Endothelial cell of umbilical vein (primary cell): ENCODE measurements at regions not wholly inside any gene's neighbourhood (a gene's known extent, or its start where the extent isn't known, plus 50 kb on each side); places are given as distances from the start of the nearest gene placed in this dataset.

Source experiments
- BruUV-seq: library from RNA; stranded (reverse); fragments of 400-500 nt; replicated peaks from 2 replicates; lab custom pipeline; 2021; lab: Mats Ljungman, UMichigan
- CTCF ChIA-PET: fragments of 300-600, 350-600 bp; sonication (Branson Sonifier 250); formaldehyde crosslinking; loops from one replicate; lab custom pipeline; 2021; ENCODE audit warnings: antibody characterized with exemption, inconsistent platforms; lab: Charles Lee
- POLR2A ChIA-PET: fragments of 300-600, 350-600 bp; sonication (Branson Sonifier 250); formaldehyde crosslinking; loops from one replicate; lab custom pipeline; 2021; ENCODE audit warnings: antibody characterized with exemption, inconsistent platforms; lab: Charles Lee
- DNase-seq: peaks from one replicate; pipeline ENCODE4 v3.0.0-alpha.2; 2011; ENCODE audit warnings: low read depth, low spot score
- FAIRE-seq: peaks from 2 replicates; lab custom pipeline; 2011; peaks lifted over from hg19 to GRCh38; lab: Jason Lieb, UNC
- H2AFZ ChIP-seq: 2 replicates; pipeline ENCODE4 v1.6.0; 2012; ENCODE audit warnings: low read depth, low read length, control low read depth, inconsistent platforms
- H3K27ac ChIP-seq: 2 replicates; pipeline ENCODE4 v1.5.1; 2011; ENCODE audit warnings: low read depth, mild to moderate bottlenecking, control low read depth, low read length, moderate library complexity; ENCODE audit not compliant: insufficient read depth
- H3K27me3 ChIP-seq, 2 experiments: 2 replicates each; pipeline versions ENCODE4 v1.6.0 to v1.6.1; 2011; ENCODE audit warnings: low read length in 2 of 2, mixed read lengths in 1 of 2; ENCODE audit not compliant: control insufficient read depth in 2 of 2, insufficient read depth in 2 of 2
- H3K36me3 ChIP-seq, 2 experiments: 2 replicates in 1 of 2; 3 replicates in 1 of 2; pipeline ENCODE4 v1.5.1; 2011; ENCODE audit warnings: low read length in 2 of 2, mild to moderate bottlenecking in 1 of 2, moderate library complexity in 1 of 2; ENCODE audit not compliant: control insufficient read depth in 2 of 2, insufficient read depth in 2 of 2; ENCODE audit errors: extremely low read depth in 1 of 2
- H3K4me1 ChIP-seq: 3 replicates; pipeline ENCODE4 v1.5.1; 2011; ENCODE audit warnings: mild to moderate bottlenecking, low read length; ENCODE audit not compliant: control insufficient read depth, insufficient read depth; ENCODE audit errors: extremely low read depth
- H3K4me2 ChIP-seq: 2 replicates; pipeline ENCODE4 v1.6.1; 2011; ENCODE audit warnings: low read length, control low read depth, mixed read lengths; ENCODE audit not compliant: insufficient read depth
- H3K4me3 ChIP-seq, 3 experiments: fragments of 200-600 bp in 1 of 3; sonication (generic), shearing (Covaris generic) in 1 of 3; replicated peaks in 1 of 3; 2 replicates each; pipeline ENCODE4 v1.5.1; 2011 to 2016; ENCODE audit warnings: control low read depth in 3 of 3, low read length in 3 of 3, mild to moderate bottlenecking in 2 of 3, inconsistent platforms in 1 of 3, low read depth in 1 of 3, moderate library complexity in 1 of 3; ENCODE audit not compliant: insufficient read depth in 1 of 3
- H3K79me2 ChIP-seq: 2 replicates; pipeline ENCODE4 v1.6.0; 2012; ENCODE audit warnings: low read length, inconsistent platforms; ENCODE audit not compliant: control insufficient read depth, insufficient read depth
- H3K9ac ChIP-seq: replicated peaks from 2 replicates; pipeline ENCODE3; 2011; ENCODE audit warnings: low read length, control low read depth; ENCODE audit not compliant: insufficient read depth; ENCODE audit errors: extremely low read depth
- H3K9me1 ChIP-seq: replicated peaks from 3 replicates; pipeline ENCODE4 v1.6.0; 2011; ENCODE audit warnings: mild to moderate bottlenecking, low read length; ENCODE audit not compliant: control insufficient read depth, insufficient read depth; ENCODE audit errors: extremely low read depth
- H3K9me3 ChIP-seq: replicated peaks from 2 replicates; pipeline ENCODE4 v1.5.1; 2012; ENCODE audit warnings: low read length, inconsistent platforms; ENCODE audit not compliant: control insufficient read depth, insufficient read depth
- H4K20me1 ChIP-seq: replicated peaks from 2 replicates; pipeline ENCODE3; 2011; ENCODE audit warnings: mild to moderate bottlenecking, low read length; ENCODE audit not compliant: control insufficient read depth, insufficient read depth; ENCODE audit errors: extremely low read depth
- EZH2 ChIP-seq: IDR thresholded peaks from 2 replicates; pipeline ENCODE4 v1.6.1; 2012; ENCODE audit warnings: borderline replicate concordance, low read depth, mild to moderate bottlenecking, moderate library complexity, low read length, inconsistent platforms; ENCODE audit not compliant: severe bottlenecking
- FOS ChIP-seq: IDR thresholded peaks from 2 replicates; pipeline ENCODE4 v1.6.1; 2011; ENCODE audit warnings: mild to moderate bottlenecking, low read length, moderate library complexity, borderline replicate concordance; ENCODE audit not compliant: insufficient read depth
- GATA2 ChIP-seq: IDR thresholded peaks from 2 replicates; pipeline ENCODE4 v1.7.0; 2011; ENCODE audit warnings: low read depth, mild to moderate bottlenecking, moderate library complexity, mixed read lengths, low read length; ENCODE audit not compliant: insufficient read length, insufficient read depth
- JUN ChIP-seq: IDR thresholded peaks from 2 replicates; pipeline ENCODE4 v1.6.1; 2011; ENCODE audit warnings: borderline replicate concordance, low read depth; ENCODE audit not compliant: insufficient read length, insufficient read depth
- MYC ChIP-seq: IDR thresholded peaks from one replicate; pipeline ENCODE4 v1.6.1; 2011; ENCODE audit warnings: mild to moderate bottlenecking, low read depth, low read length
- POLR2A ChIP-seq: IDR thresholded peaks from 2 replicates; pipeline ENCODE4 v1.6.1; 2012; ENCODE audit warnings: low read depth, mild to moderate bottlenecking, control low read depth, low read length
- POLR2AphosphoS5 ChIP-seq: IDR thresholded peaks from 2 replicates; pipeline ENCODE4 v1.6.1; 2012; ENCODE audit warnings: low read depth, mild to moderate bottlenecking, control low read depth, low read length, moderate library complexity; ENCODE audit not compliant: insufficient read depth
- dilution Hi-C: fragments of 300-500 bp; cut with MboI; formaldehyde crosslinking; loops from one replicate; pipeline ENCODE4 v1.15.0; 2019; ENCODE audit warnings: low sequenced_read_pairs; ENCODE audit not compliant: extremely low pct_ligation_motif_present
- intact Hi-C: fragments of 100-400 bp; cut with micrococcal nuclease; formaldehyde crosslinking; loops from one replicate; pipeline ENCODE4 v1.10.0; 2022
- TF ChIP-seq, protein P1 (sequence below): IDR thresholded peaks from 2 replicates; pipeline ENCODE4 v1.6.1; 2011; ENCODE audit not compliant: insufficient read depth, insufficient read length
- TF ChIP-seq, protein P2 (sequence below), 2 donors: IDR thresholded peaks; 1 replicate in 1 of 2; 2 replicates in 1 of 2; pipeline ENCODE4 v1.5.1; 2011; ENCODE audit warnings: low read length in 2 of 2, mild to moderate bottlenecking in 2 of 2, moderate library complexity in 2 of 2, control low read depth in 1 of 2, inconsistent platforms in 1 of 2, low read depth in 1 of 2; ENCODE audit not compliant: insufficient read depth in 1 of 2; ENCODE audit errors: extremely low read depth in 1 of 2

DNA sequence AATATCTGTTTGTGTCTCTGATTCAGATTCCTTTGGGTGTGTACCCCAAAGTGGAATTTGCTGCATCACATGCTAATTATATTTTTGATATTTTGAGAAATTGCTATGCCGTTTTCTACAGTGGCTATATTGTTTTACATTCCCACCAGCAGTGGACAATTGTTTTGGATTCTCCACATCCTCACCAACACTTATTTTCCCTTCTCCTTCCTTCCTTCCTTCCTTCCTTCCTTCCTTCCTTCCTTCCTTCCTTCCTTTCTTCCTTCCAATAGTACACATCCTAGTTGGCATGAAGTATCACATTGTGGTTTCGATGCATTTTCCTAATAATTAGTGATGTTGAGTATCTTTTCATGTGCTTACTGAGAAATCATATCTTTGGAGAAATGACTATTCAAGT lies 535.5 kb downstream of the SH2D4B start:
- dilution Hi-C loops (no loop called here), intact Hi-C loops (no loop called here)
- POLR2A ChIA-PET = no interaction called here
- FAIRE-seq (no peak), DNase-seq (no peak)
- H3K4me2 ChIP-seq = no peak overlapping the region
- CTCF ChIA-PET = no interaction called here
- H3K27ac ChIP-seq = no peak overlapping the region
- no peaks in the 10 kb centered on the region for H3K9me1 ChIP-seq
- no peak overlapping the region for H3K9ac ChIP-seq
- H3K4me3 ChIP-seq = no peak overlapping the region
- no TSS peak for BruUV-seq
- H3K4me1 ChIP-seq = no peaks in the 10 kb centered on the region
- H2AFZ ChIP-seq = no peak overlapping the region
- no peaks in the 10 kb centered on the region for H3K9me3 ChIP-seq
- no peaks in the 10 kb centered on the region for H3K27me3 ChIP-seq
- no peaks in the 10 kb centered on the region for H4K20me1 ChIP-seq
- no peak for TF ChIP-seq EZH2
- TF ChIP-seq MYC = no peak
- TF ChIP-seq, protein P1, sequence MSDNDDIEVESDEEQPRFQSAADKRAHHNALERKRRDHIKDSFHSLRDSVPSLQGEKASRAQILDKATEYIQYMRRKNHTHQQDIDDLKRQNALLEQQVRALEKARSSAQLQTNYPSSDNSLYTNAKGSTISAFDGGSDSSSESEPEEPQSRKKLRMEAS = no peak
- no peak for TF ChIP-seq FOS
- TF ChIP-seq, protein P2, sequence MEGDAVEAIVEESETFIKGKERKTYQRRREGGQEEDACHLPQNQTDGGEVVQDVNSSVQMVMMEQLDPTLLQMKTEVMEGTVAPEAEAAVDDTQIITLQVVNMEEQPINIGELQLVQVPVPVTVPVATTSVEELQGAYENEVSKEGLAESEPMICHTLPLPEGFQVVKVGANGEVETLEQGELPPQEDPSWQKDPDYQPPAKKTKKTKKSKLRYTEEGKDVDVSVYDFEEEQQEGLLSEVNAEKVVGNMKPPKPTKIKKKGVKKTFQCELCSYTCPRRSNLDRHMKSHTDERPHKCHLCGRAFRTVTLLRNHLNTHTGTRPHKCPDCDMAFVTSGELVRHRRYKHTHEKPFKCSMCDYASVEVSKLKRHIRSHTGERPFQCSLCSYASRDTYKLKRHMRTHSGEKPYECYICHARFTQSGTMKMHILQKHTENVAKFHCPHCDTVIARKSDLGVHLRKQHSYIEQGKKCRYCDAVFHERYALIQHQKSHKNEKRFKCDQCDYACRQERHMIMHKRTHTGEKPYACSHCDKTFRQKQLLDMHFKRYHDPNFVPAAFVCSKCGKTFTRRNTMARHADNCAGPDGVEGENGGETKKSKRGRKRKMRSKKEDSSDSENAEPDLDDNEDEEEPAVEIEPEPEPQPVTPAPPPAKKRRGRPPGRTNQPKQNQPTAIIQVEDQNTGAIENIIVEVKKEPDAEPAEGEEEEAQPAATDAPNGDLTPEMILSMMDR (IDR thresholded peaks at IDR 0.05; ENCODE audit: extremely low read depth in 1 of 2, insufficient read depth in 1 of 2, low read depth in 1 of 2, low read length in 2 of 2) = no peak
- TF ChIP-seq POLR2AphosphoS5 = no peak
- TF ChIP-seq GATA2 = no peak
- no peak for TF ChIP-seq JUN
- no peak for TF ChIP-seq POLR2A
- no peaks in the 10 kb centered on the region for H3K79me2 ChIP-seq
- no peaks in the 10 kb centered on the region for H3K36me3 ChIP-seq
